ENCODE measurements at regions not wholly inside any gene's neighbourhood (a gene's known extent, or its start where the extent isn't known, plus 50 kb on each side); places are given as distances from the start of the nearest gene placed in this dataset.

DNA sequence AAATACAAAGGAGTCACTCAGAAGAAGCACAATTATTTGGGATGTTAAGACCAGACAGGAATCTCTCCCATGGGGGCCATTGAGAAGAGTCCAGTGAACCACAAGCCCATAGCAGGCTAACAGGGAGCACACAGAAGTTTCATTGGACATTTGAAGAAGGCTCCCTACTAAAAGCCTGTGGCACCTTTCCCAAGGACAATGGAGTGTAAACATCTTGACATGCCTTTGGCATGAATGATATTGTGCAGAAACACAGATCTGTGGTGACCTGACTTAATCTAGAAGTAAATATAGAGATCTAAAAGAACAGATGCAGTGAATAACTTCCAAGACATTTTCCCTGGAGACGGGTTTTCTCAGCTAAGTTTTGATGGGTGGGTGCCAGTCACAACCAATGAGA is 221.5 kb downstream of the EPHA4 start:
- TF ChIP-seq ZNF274 (IDR thresholded peaks at IDR 0.05; ENCODE audit: low read length) (no peak), ZNF274 (tag by site-specific recombination; IDR thresholded peaks at IDR 0.05; ENCODE audit: borderline replicate concordance) (no peak), HOXA7 (CRISPR knock-in tag; IDR thresholded peaks at IDR 0.05; ENCODE audit: borderline replicate concordance) (no peak), ZFP3 (tag by site-specific recombination; IDR thresholded peaks at IDR 0.05; ENCODE audit: low read depth) (no peak)
- TF ChIP-seq, protein P1, sequence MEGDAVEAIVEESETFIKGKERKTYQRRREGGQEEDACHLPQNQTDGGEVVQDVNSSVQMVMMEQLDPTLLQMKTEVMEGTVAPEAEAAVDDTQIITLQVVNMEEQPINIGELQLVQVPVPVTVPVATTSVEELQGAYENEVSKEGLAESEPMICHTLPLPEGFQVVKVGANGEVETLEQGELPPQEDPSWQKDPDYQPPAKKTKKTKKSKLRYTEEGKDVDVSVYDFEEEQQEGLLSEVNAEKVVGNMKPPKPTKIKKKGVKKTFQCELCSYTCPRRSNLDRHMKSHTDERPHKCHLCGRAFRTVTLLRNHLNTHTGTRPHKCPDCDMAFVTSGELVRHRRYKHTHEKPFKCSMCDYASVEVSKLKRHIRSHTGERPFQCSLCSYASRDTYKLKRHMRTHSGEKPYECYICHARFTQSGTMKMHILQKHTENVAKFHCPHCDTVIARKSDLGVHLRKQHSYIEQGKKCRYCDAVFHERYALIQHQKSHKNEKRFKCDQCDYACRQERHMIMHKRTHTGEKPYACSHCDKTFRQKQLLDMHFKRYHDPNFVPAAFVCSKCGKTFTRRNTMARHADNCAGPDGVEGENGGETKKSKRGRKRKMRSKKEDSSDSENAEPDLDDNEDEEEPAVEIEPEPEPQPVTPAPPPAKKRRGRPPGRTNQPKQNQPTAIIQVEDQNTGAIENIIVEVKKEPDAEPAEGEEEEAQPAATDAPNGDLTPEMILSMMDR (tag by site-specific recombination; IDR thresholded peaks at IDR 0.05): no peak
- TF ChIP-seq, protein P2, sequence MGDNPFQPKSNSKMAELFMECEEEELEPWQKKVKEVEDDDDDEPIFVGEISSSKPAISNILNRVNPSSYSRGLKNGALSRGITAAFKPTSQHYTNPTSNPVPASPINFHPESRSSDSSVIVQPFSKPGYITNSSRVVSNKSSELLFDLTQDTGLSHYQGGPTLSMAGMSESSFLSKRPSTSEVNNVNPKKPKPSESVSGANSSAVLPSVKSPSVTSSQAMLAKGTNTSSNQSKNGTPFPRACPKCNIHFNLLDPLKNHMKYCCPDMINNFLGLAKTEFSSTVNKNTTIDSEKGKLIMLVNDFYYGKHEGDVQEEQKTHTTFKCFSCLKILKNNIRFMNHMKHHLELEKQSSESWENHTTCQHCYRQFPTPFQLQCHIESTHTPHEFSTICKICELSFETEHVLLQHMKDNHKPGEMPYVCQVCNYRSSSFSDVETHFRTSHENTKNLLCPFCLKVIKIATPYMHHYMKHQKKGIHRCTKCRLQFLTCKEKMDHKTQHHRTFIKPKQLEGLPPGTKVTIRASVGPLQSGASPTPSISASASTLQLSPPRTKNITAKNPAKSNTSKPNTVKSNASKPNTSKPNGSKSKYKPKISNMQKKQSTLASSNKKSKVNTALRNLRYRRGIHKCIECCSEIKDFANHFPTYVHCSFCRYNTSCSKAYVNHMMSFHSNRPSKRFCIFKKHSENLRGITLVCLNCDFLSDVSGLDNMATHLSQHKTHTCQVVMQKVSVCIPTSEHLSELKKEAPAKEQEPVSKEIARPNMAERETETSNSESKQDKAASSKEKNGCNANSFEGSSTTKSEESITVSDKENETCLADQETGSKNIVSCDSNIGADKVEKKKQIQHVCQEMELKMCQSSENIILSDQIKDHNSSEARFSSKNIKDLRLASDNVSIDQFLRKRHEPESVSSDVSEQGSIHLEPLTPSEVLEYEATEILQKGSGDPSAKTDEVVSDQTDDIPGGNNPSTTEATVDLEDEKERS (tag by site-specific recombination; IDR thresholded peaks at IDR 0.05): no peak
- TF ChIP-seq, protein P3, sequence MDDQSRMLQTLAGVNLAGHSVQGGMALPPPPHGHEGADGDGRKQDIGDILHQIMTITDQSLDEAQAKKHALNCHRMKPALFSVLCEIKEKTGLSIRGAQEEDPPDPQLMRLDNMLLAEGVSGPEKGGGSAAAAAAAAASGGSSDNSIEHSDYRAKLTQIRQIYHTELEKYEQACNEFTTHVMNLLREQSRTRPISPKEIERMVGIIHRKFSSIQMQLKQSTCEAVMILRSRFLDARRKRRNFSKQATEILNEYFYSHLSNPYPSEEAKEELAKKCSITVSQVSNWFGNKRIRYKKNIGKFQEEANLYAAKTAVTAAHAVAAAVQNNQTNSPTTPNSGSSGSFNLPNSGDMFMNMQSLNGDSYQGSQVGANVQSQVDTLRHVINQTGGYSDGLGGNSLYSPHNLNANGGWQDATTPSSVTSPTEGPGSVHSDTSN (CRISPR knock-in tag; IDR thresholded peaks at IDR 0.05): no peak
